ENCODE measurements at regions not wholly inside any gene's neighbourhood (a gene's known extent, or its start where the extent isn't known, plus 50 kb on each side); places are given as distances from the start of the nearest gene placed in this dataset.

DNA sequence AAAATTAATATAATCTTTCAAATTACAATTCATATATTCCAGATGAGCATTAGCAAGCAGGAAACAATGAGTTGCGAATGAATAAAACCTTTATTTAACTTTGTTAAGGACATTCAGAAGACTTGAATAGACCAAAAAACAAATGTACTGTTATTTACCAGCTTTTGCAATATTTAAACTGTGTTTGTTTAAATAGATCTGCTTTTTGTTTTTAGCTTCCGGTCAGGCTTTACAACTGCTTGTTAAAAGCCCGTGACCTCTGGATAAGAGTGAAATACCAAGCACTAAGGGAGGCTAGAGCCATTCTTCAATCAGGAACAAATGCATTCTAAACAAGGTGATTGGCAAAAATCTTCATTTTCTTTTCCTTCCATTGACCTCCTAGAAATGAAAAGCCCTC, 184.9 kb upstream of the GNAI1 start:
- TF ChIP-seq EZH2 (IDR thresholded peaks at IDR 0.05) (no peak), CTCF (IDR thresholded peaks at IDR 0.05) (no peak)

All from neural progenitor cell (in vitro differentiated cells).